ENCODE measurements at regions not wholly inside any gene's neighbourhood (a gene's known extent, or its start where the extent isn't known, plus 50 kb on each side); places are given as distances from the start of the nearest gene placed in this dataset.

DNA sequence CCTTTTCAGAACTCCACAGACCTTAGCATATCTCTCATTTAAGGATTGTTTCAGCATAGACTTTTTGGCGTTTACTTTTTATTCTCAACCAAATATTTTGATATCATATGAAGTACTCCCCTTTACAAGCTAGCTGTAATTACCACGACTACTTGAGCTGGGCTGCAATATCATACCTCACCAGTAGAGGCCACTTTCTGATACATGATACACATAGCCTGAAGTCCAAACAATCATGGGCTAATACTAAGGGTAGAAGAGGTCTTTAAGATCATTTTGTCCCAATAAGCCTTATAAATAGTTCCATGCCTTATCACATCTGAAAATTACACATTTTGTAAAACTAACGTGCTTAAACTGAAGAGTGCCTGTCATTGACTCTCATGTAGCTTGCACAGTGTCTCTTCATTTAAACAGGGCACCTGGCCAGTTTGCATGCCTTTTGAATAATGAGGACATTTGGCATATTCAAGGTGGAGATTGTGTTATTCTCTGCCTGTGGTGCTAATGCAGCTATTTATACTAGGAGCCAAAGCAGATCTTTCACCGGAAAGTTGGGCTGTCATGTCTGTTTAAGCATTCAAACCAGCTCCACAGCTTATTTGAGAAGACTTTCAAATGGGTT, 403.7 kb upstream of the ZMIZ1 start:
- TF ChIP-seq ZNF384 (IDR thresholded peaks at IDR 0.05): no peak
- no peak for TF ChIP-seq FOXM1 (IDR thresholded peaks at IDR 0.05; ENCODE audit: borderline replicate concordance)
- TF ChIP-seq SP1 (IDR thresholded peaks at IDR 0.05): no peak
- no peak for TF ChIP-seq TARDBP (IDR thresholded peaks at IDR 0.05)
- no peak for TF ChIP-seq SUZ12 (IDR thresholded peaks at IDR 0.05)
- TF ChIP-seq LEF1 (IDR thresholded peaks at IDR 0.05; ENCODE audit: borderline replicate concordance): no peak
- no peak for TF ChIP-seq BHLHE40 (IDR thresholded peaks at IDR 0.05; ENCODE audit: borderline replicate concordance)
- TF ChIP-seq HDGF (IDR thresholded peaks at IDR 0.05; ENCODE audit: borderline replicate concordance): no peak
- no peak for TF ChIP-seq FOXK2 (IDR thresholded peaks at IDR 0.05)
- TF ChIP-seq, protein P1, sequence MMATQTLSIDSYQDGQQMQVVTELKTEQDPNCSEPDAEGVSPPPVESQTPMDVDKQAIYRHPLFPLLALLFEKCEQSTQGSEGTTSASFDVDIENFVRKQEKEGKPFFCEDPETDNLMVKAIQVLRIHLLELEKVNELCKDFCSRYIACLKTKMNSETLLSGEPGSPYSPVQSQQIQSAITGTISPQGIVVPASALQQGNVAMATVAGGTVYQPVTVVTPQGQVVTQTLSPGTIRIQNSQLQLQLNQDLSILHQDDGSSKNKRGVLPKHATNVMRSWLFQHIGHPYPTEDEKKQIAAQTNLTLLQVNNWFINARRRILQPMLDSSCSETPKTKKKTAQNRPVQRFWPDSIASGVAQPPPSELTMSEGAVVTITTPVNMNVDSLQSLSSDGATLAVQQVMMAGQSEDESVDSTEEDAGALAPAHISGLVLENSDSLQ (IDR thresholded peaks at IDR 0.05): no peak
- TF ChIP-seq ARNT (IDR thresholded peaks at IDR 0.05): no peak
- TF ChIP-seq ELF4 (IDR thresholded peaks at IDR 0.05): no peak

All from HEK293T (cell line).